AG04450 (cell line): ENCODE measurements at regions not wholly inside any gene's neighbourhood (a gene's known extent, or its start where the extent isn't known, plus 50 kb on each side); places are given as distances from the start of the nearest gene placed in this dataset.

ENCODE experiments used
- CTCF ChIA-PET: fragments of 300-600, 350-600 bp; formaldehyde crosslinking; extraction: SDS; loops from one replicate; lab custom pipeline; 2022; ENCODE audit warnings: antibody characterized with exemption, inconsistent platforms; lab: Charles Lee
- POLR2A ChIA-PET: fragments of 350-600 bp; formaldehyde crosslinking; extraction: SDS; loops from one replicate; lab custom pipeline; 2021; ENCODE audit warnings: antibody characterized with exemption, inconsistent platforms; lab: Yijun Ruan, JAX
- DNase-seq: peaks from one replicate; pipeline ENCODE4 v3.0.0-alpha.2; 2011; ENCODE audit warnings: low read depth, low spot score
- H3K27ac ChIP-seq: one replicate; pipeline ENCODE4 v1.5.1; 2012; ENCODE audit warnings: low read depth, low read length, control low read depth
- H3K27me3 ChIP-seq: one replicate; pipeline ENCODE4 v1.6.0; 2012; ENCODE audit warnings: low read length; ENCODE audit not compliant: control insufficient read depth, insufficient read depth
- H3K4me3 ChIP-seq: 2 replicates; pipeline ENCODE4 v1.5.1; 2011; ENCODE audit warnings: mild to moderate bottlenecking, low read depth, low read length, control low read depth
- H3K9me3 ChIP-seq: 2 replicates; pipeline ENCODE4 v1.5.1; 2012; ENCODE audit warnings: low read length; ENCODE audit not compliant: control insufficient read depth, insufficient read depth
- CTCF ChIP-seq: IDR thresholded peaks from 2 replicates; pipeline ENCODE4 v1.5.1; 2011; ENCODE audit warnings: low read depth, low read length, control low read depth, inconsistent platforms

- DNase-seq, result no peak
- no peak overlapping the region for H3K27ac ChIP-seq
- H3K27me3 ChIP-seq, result no peaks in the 10 kb centered on the region
- no peak for TF ChIP-seq CTCF
- H3K4me3 ChIP-seq, result no peak overlapping the region
- peaks cover 3% of the 10 kb centered on the region; the same call in 1 of the 2 replicates for H3K9me3 ChIP-seq
- ChIA-PET POLR2A (no interaction called here), CTCF (no interaction called here)
Observed at GRCh38 chr5:110258460-110259216, 467.8 kb downstream of the TMEM232 start.

GRCh38 chr5:110262749-110263148 lies 463.7 kb downstream of the TMEM232 start:
- TF ChIP-seq CTCF, result no peak

GRCh38 chr5:110264661-110265060 lies 461.8 kb downstream of the TMEM232 start:
- no peak for DNase-seq
- H3K27ac ChIP-seq, result no peak overlapping the region
- no peaks in the 10 kb centered on the region for H3K9me3 ChIP-seq
- ChIA-PET POLR2A (no interaction called here), CTCF (no interaction called here)
- H3K27me3 ChIP-seq, result no peaks in the 10 kb centered on the region
- no peak for TF ChIP-seq CTCF
- no peak overlapping the region for H3K4me3 ChIP-seq

More at GRCh38 chr5:110262749-110263148, 463.7 kb downstream of the TMEM232 start:
- no peak for DNase-seq
- H3K9me3 ChIP-seq, result peaks cover 3% of the 10 kb centered on the region; the same call in 1 of the 2 replicates
- no peak overlapping the region for H3K27ac ChIP-seq
- ChIA-PET CTCF (no interaction called here), POLR2A (no interaction called here)
- no peaks in the 10 kb centered on the region for H3K27me3 ChIP-seq
- no peak overlapping the region for H3K4me3 ChIP-seq

GRCh38 chr5:110265162-110265561 lies 461.3 kb downstream of the TMEM232 start:
- Histone ChIP-seq H3K4me3 (no peak overlapping the region), H3K9me3 (no peaks in the 10 kb centered on the region), H3K27me3 (no peaks in the 10 kb centered on the region), H3K27ac (no peak overlapping the region)
- POLR2A ChIA-PET, result no interaction called here
- CTCF ChIA-PET, result no interaction called here
- DNase-seq, result no peak
- TF ChIP-seq CTCF, result no peak

- 0 out of 2 replicates have a peak, but pooled peaks cover 2% of the 10 kb centered on the region for H3K9me3 ChIP-seq
Observed at GRCh38 chr5:110267714-110268113, 458.8 kb downstream of the TMEM232 start.

More at GRCh38 chr5:110267714-110268113, 458.8 kb downstream of the TMEM232 start:
- TF ChIP-seq CTCF, result no peak
- CTCF ChIA-PET, result no interaction called here
- POLR2A ChIA-PET, result no interaction called here
- H3K27ac ChIP-seq, result no peak overlapping the region
- no peak for DNase-seq
- H3K27me3 ChIP-seq, result no peaks in the 10 kb centered on the region
- no peak overlapping the region for H3K4me3 ChIP-seq
